H9 (cell line): ENCODE measurements at regions not wholly inside any gene's neighbourhood (a gene's known extent, or its start where the extent isn't known, plus 50 kb on each side); places are given as distances from the start of the nearest gene placed in this dataset.

Experiments
- DNase-seq: peaks from one replicate; pipeline ENCODE4 v3.0.0-alpha.2; 2017
- H2AFZ ChIP-seq: one replicate; pipeline ENCODE4 v1.6.1; 2013; ENCODE audit warnings: mild to moderate bottlenecking, low read length, control low read depth, moderate library complexity
- H2AK5ac ChIP-seq: 2 replicates; pipeline ENCODE4 v1.6.1; 2013; ENCODE audit warnings: low read length, control low read depth, mixed read lengths; ENCODE audit not compliant: insufficient read length
- H2BK120ac ChIP-seq: one replicate; pipeline ENCODE4 v1.6.1; 2013; ENCODE audit warnings: low read depth, mild to moderate bottlenecking, low read length, control low read depth, inconsistent platforms; ENCODE audit not compliant: poor library complexity, severe bottlenecking
- H2BK12ac ChIP-seq: 2 replicates; pipeline ENCODE4 v1.6.1; 2013; ENCODE audit warnings: low read length, control low read depth, mixed read lengths, low read depth; ENCODE audit not compliant: insufficient read length
- H2BK15ac ChIP-seq: 2 replicates; pipeline ENCODE4 v1.6.1; 2013; ENCODE audit warnings: low read depth, low read length, control low read depth
- H2BK20ac ChIP-seq: one replicate; pipeline ENCODE4 v1.6.1; 2013; ENCODE audit warnings: low read depth, mild to moderate bottlenecking, low read length, control low read depth, inconsistent platforms; ENCODE audit not compliant: poor library complexity, severe bottlenecking
- H2BK5ac ChIP-seq: 2 replicates; pipeline ENCODE4 v1.6.1; 2013; ENCODE audit warnings: low read length, control low read depth, mixed read lengths; ENCODE audit not compliant: insufficient read length
- H3K14ac ChIP-seq: 2 replicates; pipeline ENCODE4 v1.6.1; 2013; ENCODE audit warnings: low read length, control low read depth; ENCODE audit not compliant: insufficient read depth
- H3K18ac ChIP-seq: 2 replicates; pipeline ENCODE4 v1.6.1; 2013; ENCODE audit warnings: low read depth, mild to moderate bottlenecking, mixed read lengths, low read length, control low read depth; ENCODE audit not compliant: insufficient read length
- H3K23ac ChIP-seq: 2 replicates; pipeline ENCODE4 v1.6.1; 2013; ENCODE audit warnings: low read length, control low read depth, mixed read lengths, low read depth; ENCODE audit not compliant: insufficient read length
- H3K23me2 ChIP-seq: 2 replicates; pipeline ENCODE4 v1.6.1; 2013; ENCODE audit warnings: low read depth, mild to moderate bottlenecking, mixed read lengths, low read length, control low read depth; ENCODE audit not compliant: insufficient read length, poor library complexity, severe bottlenecking
- H3K27ac ChIP-seq: 2 replicates; pipeline ENCODE4 v1.5.1; 2013; ENCODE audit warnings: low read length, control low read depth, mixed read lengths, low read depth; ENCODE audit not compliant: insufficient read length
- H3K27me3 ChIP-seq: 2 replicates; pipeline ENCODE4 v1.6.1; 2013; ENCODE audit warnings: low read length, control low read depth, inconsistent platforms; ENCODE audit not compliant: insufficient read depth
- H3K4ac ChIP-seq: 2 replicates; pipeline ENCODE4 v1.6.1; 2013; ENCODE audit warnings: low read depth, mild to moderate bottlenecking, control low read depth, inconsistent platforms, low read length, moderate library complexity
- H3K4me1 ChIP-seq: 2 replicates; pipeline ENCODE4 v1.6.1; 2013; ENCODE audit warnings: low read length, control low read depth, inconsistent platforms; ENCODE audit not compliant: insufficient read depth
- H3K4me2 ChIP-seq: 2 replicates; pipeline ENCODE4 v1.6.1; 2013; ENCODE audit warnings: low read length, control low read depth, mixed read lengths; ENCODE audit not compliant: insufficient read length, insufficient read depth
- H3K56ac ChIP-seq: 2 replicates; pipeline ENCODE4 v1.6.1; 2013; ENCODE audit warnings: low read depth, mild to moderate bottlenecking, mixed read lengths, low read length, control low read depth; ENCODE audit not compliant: insufficient read length
- H3K79me1 ChIP-seq: 2 replicates; pipeline ENCODE4 v1.6.1; 2013; ENCODE audit warnings: low read depth, mild to moderate bottlenecking, moderate library complexity, low read length, control low read depth, inconsistent platforms; ENCODE audit not compliant: insufficient read depth, poor library complexity, severe bottlenecking
- H3K79me2 ChIP-seq: 2 replicates; pipeline ENCODE4 v1.6.1; 2013; ENCODE audit warnings: low read length, control low read depth, inconsistent platforms; ENCODE audit not compliant: insufficient read depth
- H3K9ac ChIP-seq: 2 replicates; pipeline ENCODE4 v1.6.1; 2013; ENCODE audit warnings: low read length, control low read depth, mixed read lengths; ENCODE audit not compliant: insufficient read length; ENCODE audit errors: extremely low read depth
- H3K9me3 ChIP-seq: one replicate; pipeline ENCODE4 v1.6.1; 2013; ENCODE audit warnings: low read depth, low read length, inconsistent platforms; ENCODE audit not compliant: control insufficient read depth
- H3T11ph ChIP-seq: one replicate; pipeline ENCODE4 v1.6.1; 2013; ENCODE audit warnings: mild to moderate bottlenecking, low read length, control low read depth, inconsistent platforms
- H4K20me1 ChIP-seq: one replicate; pipeline ENCODE4 v1.6.1; 2013; ENCODE audit not compliant: control insufficient read depth, insufficient read length, insufficient read depth
- H4K5ac ChIP-seq: 2 replicates; pipeline ENCODE4 v1.6.1; 2013; ENCODE audit warnings: low read depth, mild to moderate bottlenecking, mixed read lengths, low read length, control low read depth; ENCODE audit not compliant: insufficient read length
- H4K8ac ChIP-seq: replicated peaks from 2 replicates; pipeline ENCODE4 v1.6.1; 2013; ENCODE audit warnings: low read length, control low read depth, mixed read lengths, low read depth; ENCODE audit not compliant: insufficient read length
- H4K91ac ChIP-seq: 2 replicates; pipeline ENCODE4 v1.6.1; 2013; ENCODE audit warnings: low read depth, mild to moderate bottlenecking, moderate library complexity, mixed read lengths, low read length, control low read depth; ENCODE audit not compliant: insufficient read length
- H3K27ac Mint-ChIP-seq, 3 experiments: 2 replicates in 2 of 3; 3 replicates in 1 of 3; pipeline ENCODE4 v1.8.0; 2020 to 2021; ENCODE audit warnings: mixed read lengths in 3 of 3, mild to moderate bottlenecking in 1 of 3, moderate library complexity in 1 of 3
- H3K27me3 Mint-ChIP-seq: 2 replicates; pipeline ENCODE4 v1.8.0; 2021; ENCODE audit warnings: low read depth, mild to moderate bottlenecking, moderate library complexity, mixed read lengths
- H3K36me3 Mint-ChIP-seq, 3 experiments: 2 replicates in 2 of 3; 3 replicates in 1 of 3; pipeline ENCODE4 v1.8.0; 2020 to 2021; ENCODE audit warnings: low read depth in 3 of 3, mixed read lengths in 3 of 3; ENCODE audit not compliant: insufficient read depth in 1 of 3
- H3K4me1 Mint-ChIP-seq, 2 experiments: 2 replicates each; pipeline ENCODE4 v1.8.0; 2020; ENCODE audit warnings: mixed read lengths in 2 of 2
- H3K4me3 Mint-ChIP-seq, 2 experiments: 2 replicates in 1 of 2; 3 replicates in 1 of 2; pipeline ENCODE4 v1.8.0; 2020 to 2021; ENCODE audit warnings: mild to moderate bottlenecking in 2 of 2, mixed read lengths in 2 of 2, moderate library complexity in 1 of 2
- H3K9me3 Mint-ChIP-seq, 2 experiments: 2 replicates in 1 of 2; 3 replicates in 1 of 2; pipeline ENCODE4 v1.8.0; 2020; ENCODE audit warnings: mild to moderate bottlenecking in 2 of 2, mixed read lengths in 2 of 2, moderate library complexity in 1 of 2
- WGBS: extraction: QIAGEN DNeasy Blood & Tissue Kit; methylation state at CpG from one replicate; pipeline ENCODE4 v1.1.7; 2013; ENCODE audit warnings: missing lambda C conversion rate, low lambda C conversion rate, mixed read lengths; ENCODE audit not compliant: insufficient read length; ENCODE audit errors: extremely low coverage; 5-methylcytosine and 5-hydroxymethylcytosine counted together
- TF ChIP-seq, protein P1 (sequence below): fragments of 200-600 bp; sonication (generic); conservative IDR thresholded peaks from 3 replicates; pipeline ENCODE4 v1.8.0; 2021; ENCODE audit warnings: antibody characterized with exemption, mild to moderate bottlenecking

DNA sequence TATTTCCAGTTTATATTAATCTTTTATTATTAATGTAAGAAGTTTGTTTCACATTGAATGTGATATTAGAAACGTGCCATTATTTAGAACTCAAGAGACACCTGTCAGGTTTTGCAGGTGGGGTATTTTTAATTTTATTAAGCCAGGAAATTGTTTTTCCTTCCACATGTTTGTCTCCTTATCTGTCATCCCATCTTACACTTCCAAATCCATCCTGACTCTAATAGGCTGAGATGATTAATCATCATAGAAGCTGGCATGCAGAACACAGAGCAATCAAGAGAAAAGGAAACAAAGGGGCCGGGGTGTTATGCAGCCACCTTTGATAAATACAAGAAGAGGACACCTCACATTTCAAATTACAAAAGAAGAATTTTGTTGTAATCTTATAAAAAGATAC is 506.5 kb downstream of the ISL1 start:
- Histone ChIP-seq H4K8ac (no peak overlapping the region), H2BK12ac (no peak overlapping the region), H3K23ac (no peak overlapping the region), H2BK120ac (no peak overlapping the region), H2BK5ac (no peak overlapping the region), H3T11ph (no peak overlapping the region), H3K79me1 (no peaks in the 10 kb centered on the region), H3K79me2 (no peaks in the 10 kb centered on the region), H3K4me2 (no peak overlapping the region), H3K9me3 (no peaks in the 10 kb centered on the region), H2AK5ac (no peak overlapping the region), H4K20me1 (no peaks in the 10 kb centered on the region), H3K4ac (no peak overlapping the region), H3K27me3 (no peaks in the 10 kb centered on the region), H3K27ac (no peak overlapping the region), H3K18ac (no peak overlapping the region), H3K56ac (no peak overlapping the region), H2AFZ (no peak overlapping the region), H3K4me1 (no peaks in the 10 kb centered on the region), H2BK15ac (no peak overlapping the region), H3K14ac (no peak overlapping the region), H4K91ac (no peak overlapping the region), H4K5ac (no peak overlapping the region), H3K23me2 (no peaks in the 10 kb centered on the region), H2BK20ac (no peak overlapping the region), H3K9ac (no peak overlapping the region)
- DNase-seq, result no peak
- no CpG with 5 or more reads among the region's 2 CpGs for WGBS
- Mint-ChIP-seq H3K36me3 (no peaks in the 10 kb centered on the region), H3K27ac (no peak overlapping the region), H3K4me1 (no peaks in the 10 kb centered on the region; a peak in 1 of 4 replicates), H3K27me3 (no peaks in the 10 kb centered on the region), H3K9me3 (no peaks in the 10 kb centered on the region), H3K4me3 (no peak overlapping the region)
- TF ChIP-seq, protein P1, sequence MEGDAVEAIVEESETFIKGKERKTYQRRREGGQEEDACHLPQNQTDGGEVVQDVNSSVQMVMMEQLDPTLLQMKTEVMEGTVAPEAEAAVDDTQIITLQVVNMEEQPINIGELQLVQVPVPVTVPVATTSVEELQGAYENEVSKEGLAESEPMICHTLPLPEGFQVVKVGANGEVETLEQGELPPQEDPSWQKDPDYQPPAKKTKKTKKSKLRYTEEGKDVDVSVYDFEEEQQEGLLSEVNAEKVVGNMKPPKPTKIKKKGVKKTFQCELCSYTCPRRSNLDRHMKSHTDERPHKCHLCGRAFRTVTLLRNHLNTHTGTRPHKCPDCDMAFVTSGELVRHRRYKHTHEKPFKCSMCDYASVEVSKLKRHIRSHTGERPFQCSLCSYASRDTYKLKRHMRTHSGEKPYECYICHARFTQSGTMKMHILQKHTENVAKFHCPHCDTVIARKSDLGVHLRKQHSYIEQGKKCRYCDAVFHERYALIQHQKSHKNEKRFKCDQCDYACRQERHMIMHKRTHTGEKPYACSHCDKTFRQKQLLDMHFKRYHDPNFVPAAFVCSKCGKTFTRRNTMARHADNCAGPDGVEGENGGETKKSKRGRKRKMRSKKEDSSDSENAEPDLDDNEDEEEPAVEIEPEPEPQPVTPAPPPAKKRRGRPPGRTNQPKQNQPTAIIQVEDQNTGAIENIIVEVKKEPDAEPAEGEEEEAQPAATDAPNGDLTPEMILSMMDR, result no peak
